ENCODE measurements at regions not wholly inside any gene's neighbourhood (a gene's known extent, or its start where the extent isn't known, plus 50 kb on each side); places are given as distances from the start of the nearest gene placed in this dataset.

DNA sequence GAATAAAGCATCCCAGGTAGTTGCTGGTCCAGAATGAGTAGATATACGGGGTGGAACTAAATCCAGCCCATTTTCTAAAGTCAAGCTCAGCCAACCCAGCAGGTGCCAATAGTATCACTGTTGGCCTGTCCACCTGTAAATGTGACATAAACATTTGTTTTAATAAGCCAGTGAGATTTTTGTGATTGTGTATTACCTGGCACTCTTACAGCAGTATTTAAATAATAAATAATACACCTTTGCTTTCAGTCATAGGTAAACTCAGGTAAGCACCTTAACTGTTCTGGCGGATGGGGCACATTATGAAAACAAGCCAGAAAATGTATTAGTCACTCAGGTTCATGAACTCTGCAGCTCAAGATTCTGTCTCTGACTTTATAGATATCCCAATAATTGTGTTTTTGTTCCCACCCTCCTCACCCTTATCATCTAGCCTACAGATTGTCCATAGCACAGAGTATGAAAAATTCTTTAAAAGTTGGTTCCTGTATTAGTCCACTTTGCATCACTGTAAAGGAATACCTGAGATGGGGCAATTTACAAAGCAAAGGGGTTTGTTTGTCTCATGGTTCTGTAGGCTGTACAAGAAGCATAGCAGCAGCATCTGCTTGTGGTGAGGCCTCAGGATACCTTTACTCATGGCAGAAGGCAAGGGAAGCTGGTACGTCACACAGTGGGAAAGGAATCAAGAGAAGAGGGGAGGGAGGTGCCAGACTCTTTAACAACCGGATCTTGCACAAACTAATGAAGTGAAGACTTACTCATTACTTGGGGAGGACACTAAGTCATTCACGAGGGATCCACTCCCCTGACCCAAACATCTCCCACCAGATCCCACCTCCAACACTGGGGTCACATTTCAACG lies 73.0 kb upstream of the CYRIA start:
- TF ChIP-seq, protein P1, sequence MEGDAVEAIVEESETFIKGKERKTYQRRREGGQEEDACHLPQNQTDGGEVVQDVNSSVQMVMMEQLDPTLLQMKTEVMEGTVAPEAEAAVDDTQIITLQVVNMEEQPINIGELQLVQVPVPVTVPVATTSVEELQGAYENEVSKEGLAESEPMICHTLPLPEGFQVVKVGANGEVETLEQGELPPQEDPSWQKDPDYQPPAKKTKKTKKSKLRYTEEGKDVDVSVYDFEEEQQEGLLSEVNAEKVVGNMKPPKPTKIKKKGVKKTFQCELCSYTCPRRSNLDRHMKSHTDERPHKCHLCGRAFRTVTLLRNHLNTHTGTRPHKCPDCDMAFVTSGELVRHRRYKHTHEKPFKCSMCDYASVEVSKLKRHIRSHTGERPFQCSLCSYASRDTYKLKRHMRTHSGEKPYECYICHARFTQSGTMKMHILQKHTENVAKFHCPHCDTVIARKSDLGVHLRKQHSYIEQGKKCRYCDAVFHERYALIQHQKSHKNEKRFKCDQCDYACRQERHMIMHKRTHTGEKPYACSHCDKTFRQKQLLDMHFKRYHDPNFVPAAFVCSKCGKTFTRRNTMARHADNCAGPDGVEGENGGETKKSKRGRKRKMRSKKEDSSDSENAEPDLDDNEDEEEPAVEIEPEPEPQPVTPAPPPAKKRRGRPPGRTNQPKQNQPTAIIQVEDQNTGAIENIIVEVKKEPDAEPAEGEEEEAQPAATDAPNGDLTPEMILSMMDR (IDR thresholded peaks at IDR 0.05) = no peak
- TF ChIP-seq POLR2AphosphoS5 (IDR thresholded peaks at IDR 0.05) (no peak), EP300 (IDR thresholded peaks at IDR 0.05) (no peak), POLR2A (IDR thresholded peaks at IDR 0.05) (no peak)

All from suprapubic skin (tissue), 4 donors.